Psoas muscle (tissue), 7 donors: ENCODE measurements at regions not wholly inside any gene's neighbourhood (a gene's known extent, or its start where the extent isn't known, plus 50 kb on each side); places are given as distances from the start of the nearest gene placed in this dataset.

Experiments
- ATAC-seq, 4 donors: fragments of 200-7000 bp; cut with Tn5 transposase; one replicate each; pipeline ENCODE4 v1.9.1; 2020; ENCODE audit warnings: moderate library complexity in 3 of 4, mild to moderate bottlenecking in 2 of 4
- DNase-seq, 2 donors: peaks; one replicate each; pipeline ENCODE4 v3.0.0-alpha.2; 2020
- H3K27ac ChIP-seq: fragments of 200-600 bp; one replicate; pipeline ENCODE4 v1.8.0; 2022
- H3K27me3 ChIP-seq, 3 donors: fragments of 200-600 bp in 1 of 3; one replicate each; pipeline versions ENCODE4 v1.6.1 to v1.8.0; 2013 to 2022; ENCODE audit warnings: low read length in 2 of 3, mild to moderate bottlenecking in 2 of 3, moderate library complexity in 1 of 3; ENCODE audit not compliant: insufficient read depth in 3 of 3
- H3K36me3 ChIP-seq, 2 donors: fragments of 200-600 bp in 1 of 2; one replicate each; pipeline versions ENCODE4 v1.6.1 to v1.8.0; 2013 to 2022; ENCODE audit warnings: low read depth in 1 of 2, mild to moderate bottlenecking in 1 of 2, moderate library complexity in 1 of 2; ENCODE audit not compliant: insufficient read depth in 1 of 2
- H3K4me1 ChIP-seq: fragments of 200-600 bp; one replicate; pipeline ENCODE4 v1.8.0; 2022
- H3K4me3 ChIP-seq: fragments of 200-600 bp; one replicate; pipeline ENCODE4 v1.8.0; 2022; ENCODE audit warnings: mild to moderate bottlenecking
- H3K9me3 ChIP-seq: fragments of 200-600 bp; one replicate; pipeline ENCODE4 v1.8.0; 2022
- CTCF ChIP-seq: fragments of 200-600 bp; IDR thresholded peaks from one replicate; pipeline ENCODE4 v1.8.0; 2022; ENCODE audit warnings: antibody characterized with exemption
- WGBS, 3 donors: extraction: QIAGEN DNeasy Blood & Tissue Kit; methylation state at CpG; one replicate each; pipeline versions ENCODE4 v1.1.6 to v1.1.7; 2013; 5-methylcytosine and 5-hydroxymethylcytosine counted together
- intact Hi-C, 2 donors: fragments of 100-400 bp; cut with DNase I; formaldehyde crosslinking; loops; one replicate each; pipeline versions ENCODE4 v1.11.0 to v1.14.2; 2022
- donor health status: healthy with polysubstance abuse.
- donor health status: DM: no; HTN: no; CAD: no; lungs with moderate emphysema.
- donor health status: Bipolar disorder and iron deficiency.
- donor health status: healthy.
- donor health status: DM: yes; HTN: yes; CAD: no.
- donor health status: DM: no; HTN: no; CAD: no.
- donor health status: DM: yes; HTN: yes; CAD: no.

GRCh38 chr11:92306966-92307510 is 82.4 kb downstream of the FAT3 start:
- TF ChIP-seq CTCF, result no peak
- ATAC-seq (no peak), DNase-seq (no peak)
- WGBS, 3 donors, result 22 to 27% (median 26%) methylated on average over 1 of the region's 1 CpG
- Histone ChIP-seq H3K4me3 (no peak overlapping the region), H3K36me3 (no peaks in the 10 kb centered on the region), H3K27ac (no peak overlapping the region), H3K27me3 (no peaks in the 10 kb centered on the region), H3K4me1 (no peaks in the 10 kb centered on the region), H3K9me3 (no peaks in the 10 kb centered on the region)
- intact Hi-C loops, result no loop called here

DNA sequence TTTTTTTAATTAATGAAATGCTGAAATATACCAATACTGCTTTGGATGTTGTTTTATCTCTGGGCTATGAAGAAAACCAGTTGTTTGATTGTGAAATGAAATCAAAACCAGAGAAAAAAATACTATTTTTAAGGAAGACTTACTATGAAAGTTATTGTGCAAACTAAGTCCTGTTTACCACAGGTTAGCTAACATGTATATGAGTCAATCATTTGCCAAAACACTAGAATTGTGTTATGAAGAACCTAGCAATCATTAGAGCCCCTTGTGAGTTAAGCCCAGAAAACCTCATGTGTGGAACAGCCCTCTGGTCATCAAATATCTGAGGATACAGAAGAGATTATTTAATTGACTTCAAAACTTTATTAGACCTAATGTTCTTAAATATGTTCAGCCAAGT is 83.7 kb downstream of the FAT3 start:
- H3K36me3 ChIP-seq, result no peaks in the 10 kb centered on the region
- no peak overlapping the region for H3K27ac ChIP-seq
- no peak for DNase-seq
- intact Hi-C loops, result no loop called here
- no peak overlapping the region for H3K4me3 ChIP-seq
- no peak for ATAC-seq
- H3K9me3 ChIP-seq, result no peaks in the 10 kb centered on the region
- no peaks in the 10 kb centered on the region for H3K27me3 ChIP-seq
- TF ChIP-seq CTCF, result no peak
- no peaks in the 10 kb centered on the region for H3K4me1 ChIP-seq

DNA sequence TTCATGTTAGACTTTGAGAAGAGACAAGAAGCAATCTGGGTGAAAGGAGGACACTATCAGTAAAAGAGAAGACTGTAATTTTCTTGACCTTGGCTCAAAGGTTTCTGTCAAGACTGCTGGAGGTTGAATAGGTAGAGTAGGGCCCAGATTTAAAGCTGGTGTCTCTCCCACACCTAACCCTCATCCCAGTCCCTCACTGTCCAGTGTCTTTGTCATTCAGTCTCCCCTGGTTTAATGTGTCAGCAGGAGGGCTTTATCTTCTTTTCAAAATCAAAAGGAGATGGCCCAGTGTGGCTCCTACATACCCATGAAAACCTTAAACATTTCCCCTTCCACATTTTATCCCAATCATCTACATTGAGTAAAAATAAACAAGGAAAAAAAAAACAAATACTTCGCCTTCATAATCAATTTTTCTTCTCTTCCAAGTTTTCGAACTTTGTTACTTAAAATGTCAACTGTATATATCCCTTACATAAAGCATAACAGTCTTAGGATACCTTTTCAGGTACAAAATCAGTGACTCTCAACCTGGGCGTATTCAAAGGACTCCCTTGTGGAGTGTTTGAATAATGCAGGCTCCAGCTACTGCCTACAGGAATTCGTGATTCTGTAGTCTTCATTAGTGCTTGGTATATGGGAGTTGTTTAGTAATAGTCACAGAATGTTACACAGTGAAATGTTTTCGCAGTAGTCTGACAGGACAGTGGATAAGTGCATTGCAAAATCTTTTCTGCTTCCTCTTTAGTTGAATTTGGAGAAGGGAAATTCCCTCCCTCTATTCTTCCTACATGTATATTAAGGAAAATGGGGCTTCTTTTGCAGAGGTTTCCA is 87.2 kb downstream of the FAT3 start:
- no peak for ATAC-seq
- intact Hi-C loops, result no loop called here
- no peak overlapping the region for H3K27ac ChIP-seq
- no peaks in the 10 kb centered on the region for H3K27me3 ChIP-seq
- WGBS, 3 donors, result 77 to 89% (median 85%) methylated on average over 5 of the region's 5 CpGs
- no peaks in the 10 kb centered on the region for H3K4me1 ChIP-seq
- DNase-seq, result no peak
- H3K9me3 ChIP-seq, result no peaks in the 10 kb centered on the region
- no peaks in the 10 kb centered on the region for H3K36me3 ChIP-seq
- no peak overlapping the region for H3K4me3 ChIP-seq
- TF ChIP-seq CTCF, result no peak

DNA sequence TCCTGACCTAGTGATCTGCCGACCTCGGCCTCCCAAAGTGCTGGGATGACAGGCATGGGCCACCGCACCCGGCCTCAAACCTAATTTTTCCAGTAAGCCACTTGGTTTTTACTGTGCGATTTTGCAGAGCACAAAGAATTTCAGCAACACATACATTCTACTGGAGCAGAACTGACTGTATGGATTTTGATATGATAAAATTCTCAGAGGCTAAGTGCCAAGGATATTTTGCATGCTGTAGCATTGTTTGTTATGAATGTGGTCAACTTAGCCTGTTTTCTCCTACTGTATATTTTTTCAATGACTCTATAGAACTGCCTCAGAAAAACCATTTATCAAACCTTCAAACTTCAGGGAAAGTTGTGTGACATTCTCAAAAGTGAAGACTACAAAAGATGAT is 89.2 kb downstream of the FAT3 start:
- H3K4me1 ChIP-seq, result no peaks in the 10 kb centered on the region
- intact Hi-C loops, result no loop called here
- H3K27ac ChIP-seq, result no peak overlapping the region
- no peak for ATAC-seq
- H3K9me3 ChIP-seq, result no peaks in the 10 kb centered on the region
- WGBS, 3 donors, result 95 to 97% (median 96%) methylated on average over 5 of the region's 5 CpGs
- no peak for DNase-seq
- no peak for TF ChIP-seq CTCF
- H3K27me3 ChIP-seq, result no peaks in the 10 kb centered on the region
- H3K36me3 ChIP-seq, result no peaks in the 10 kb centered on the region
- H3K4me3 ChIP-seq, result no peak overlapping the region
